H9 (cell line): ENCODE measurements at regions not wholly inside any gene's neighbourhood (a gene's known extent, or its start where the extent isn't known, plus 50 kb on each side); places are given as distances from the start of the nearest gene placed in this dataset.

Source experiments
- DNase-seq: peaks from one replicate; pipeline ENCODE4 v3.0.0-alpha.2; 2017
- H2AFZ ChIP-seq: one replicate; pipeline ENCODE4 v1.6.1; 2013; ENCODE audit warnings: mild to moderate bottlenecking, low read length, control low read depth, moderate library complexity
- H2AK5ac ChIP-seq: 2 replicates; pipeline ENCODE4 v1.6.1; 2013; ENCODE audit warnings: low read length, control low read depth, mixed read lengths; ENCODE audit not compliant: insufficient read length
- H2BK120ac ChIP-seq: one replicate; pipeline ENCODE4 v1.6.1; 2013; ENCODE audit warnings: low read depth, mild to moderate bottlenecking, low read length, control low read depth, inconsistent platforms; ENCODE audit not compliant: poor library complexity, severe bottlenecking
- H2BK12ac ChIP-seq: 2 replicates; pipeline ENCODE4 v1.6.1; 2013; ENCODE audit warnings: low read length, control low read depth, mixed read lengths, low read depth; ENCODE audit not compliant: insufficient read length
- H2BK15ac ChIP-seq: 2 replicates; pipeline ENCODE4 v1.6.1; 2013; ENCODE audit warnings: low read depth, low read length, control low read depth
- H2BK20ac ChIP-seq: one replicate; pipeline ENCODE4 v1.6.1; 2013; ENCODE audit warnings: low read depth, mild to moderate bottlenecking, low read length, control low read depth, inconsistent platforms; ENCODE audit not compliant: poor library complexity, severe bottlenecking
- H2BK5ac ChIP-seq: 2 replicates; pipeline ENCODE4 v1.6.1; 2013; ENCODE audit warnings: low read length, control low read depth, mixed read lengths; ENCODE audit not compliant: insufficient read length
- H3K14ac ChIP-seq: 2 replicates; pipeline ENCODE4 v1.6.1; 2013; ENCODE audit warnings: low read length, control low read depth; ENCODE audit not compliant: insufficient read depth
- H3K18ac ChIP-seq: 2 replicates; pipeline ENCODE4 v1.6.1; 2013; ENCODE audit warnings: low read depth, mild to moderate bottlenecking, mixed read lengths, low read length, control low read depth; ENCODE audit not compliant: insufficient read length
- H3K23ac ChIP-seq: 2 replicates; pipeline ENCODE4 v1.6.1; 2013; ENCODE audit warnings: low read length, control low read depth, mixed read lengths, low read depth; ENCODE audit not compliant: insufficient read length
- H3K23me2 ChIP-seq: 2 replicates; pipeline ENCODE4 v1.6.1; 2013; ENCODE audit warnings: low read depth, mild to moderate bottlenecking, mixed read lengths, low read length, control low read depth; ENCODE audit not compliant: insufficient read length, poor library complexity, severe bottlenecking
- H3K27ac ChIP-seq: 2 replicates; pipeline ENCODE4 v1.5.1; 2013; ENCODE audit warnings: low read length, control low read depth, mixed read lengths, low read depth; ENCODE audit not compliant: insufficient read length
- H3K27me3 ChIP-seq: 2 replicates; pipeline ENCODE4 v1.6.1; 2013; ENCODE audit warnings: low read length, control low read depth, inconsistent platforms; ENCODE audit not compliant: insufficient read depth
- H3K4ac ChIP-seq: 2 replicates; pipeline ENCODE4 v1.6.1; 2013; ENCODE audit warnings: low read depth, mild to moderate bottlenecking, control low read depth, inconsistent platforms, low read length, moderate library complexity
- H3K4me1 ChIP-seq: 2 replicates; pipeline ENCODE4 v1.6.1; 2013; ENCODE audit warnings: low read length, control low read depth, inconsistent platforms; ENCODE audit not compliant: insufficient read depth
- H3K4me2 ChIP-seq: 2 replicates; pipeline ENCODE4 v1.6.1; 2013; ENCODE audit warnings: low read length, control low read depth, mixed read lengths; ENCODE audit not compliant: insufficient read length, insufficient read depth
- H3K56ac ChIP-seq: 2 replicates; pipeline ENCODE4 v1.6.1; 2013; ENCODE audit warnings: low read depth, mild to moderate bottlenecking, mixed read lengths, low read length, control low read depth; ENCODE audit not compliant: insufficient read length
- H3K79me1 ChIP-seq: 2 replicates; pipeline ENCODE4 v1.6.1; 2013; ENCODE audit warnings: low read depth, mild to moderate bottlenecking, moderate library complexity, low read length, control low read depth, inconsistent platforms; ENCODE audit not compliant: insufficient read depth, poor library complexity, severe bottlenecking
- H3K79me2 ChIP-seq: 2 replicates; pipeline ENCODE4 v1.6.1; 2013; ENCODE audit warnings: low read length, control low read depth, inconsistent platforms; ENCODE audit not compliant: insufficient read depth
- H3K9ac ChIP-seq: 2 replicates; pipeline ENCODE4 v1.6.1; 2013; ENCODE audit warnings: low read length, control low read depth, mixed read lengths; ENCODE audit not compliant: insufficient read length; ENCODE audit errors: extremely low read depth
- H3K9me3 ChIP-seq: one replicate; pipeline ENCODE4 v1.6.1; 2013; ENCODE audit warnings: low read depth, low read length, inconsistent platforms; ENCODE audit not compliant: control insufficient read depth
- H3T11ph ChIP-seq: one replicate; pipeline ENCODE4 v1.6.1; 2013; ENCODE audit warnings: mild to moderate bottlenecking, low read length, control low read depth, inconsistent platforms
- H4K20me1 ChIP-seq: one replicate; pipeline ENCODE4 v1.6.1; 2013; ENCODE audit not compliant: control insufficient read depth, insufficient read length, insufficient read depth
- H4K5ac ChIP-seq: 2 replicates; pipeline ENCODE4 v1.6.1; 2013; ENCODE audit warnings: low read depth, mild to moderate bottlenecking, mixed read lengths, low read length, control low read depth; ENCODE audit not compliant: insufficient read length
- H4K8ac ChIP-seq: replicated peaks from 2 replicates; pipeline ENCODE4 v1.6.1; 2013; ENCODE audit warnings: low read length, control low read depth, mixed read lengths, low read depth; ENCODE audit not compliant: insufficient read length
- H4K91ac ChIP-seq: 2 replicates; pipeline ENCODE4 v1.6.1; 2013; ENCODE audit warnings: low read depth, mild to moderate bottlenecking, moderate library complexity, mixed read lengths, low read length, control low read depth; ENCODE audit not compliant: insufficient read length
- H3K27ac Mint-ChIP-seq, 3 experiments: 2 replicates in 2 of 3; 3 replicates in 1 of 3; pipeline ENCODE4 v1.8.0; 2020 to 2021; ENCODE audit warnings: mixed read lengths in 3 of 3, mild to moderate bottlenecking in 1 of 3, moderate library complexity in 1 of 3
- H3K27me3 Mint-ChIP-seq: 2 replicates; pipeline ENCODE4 v1.8.0; 2021; ENCODE audit warnings: low read depth, mild to moderate bottlenecking, moderate library complexity, mixed read lengths
- H3K36me3 Mint-ChIP-seq, 3 experiments: 2 replicates in 2 of 3; 3 replicates in 1 of 3; pipeline ENCODE4 v1.8.0; 2020 to 2021; ENCODE audit warnings: low read depth in 3 of 3, mixed read lengths in 3 of 3; ENCODE audit not compliant: insufficient read depth in 1 of 3
- H3K4me1 Mint-ChIP-seq, 2 experiments: 2 replicates each; pipeline ENCODE4 v1.8.0; 2020; ENCODE audit warnings: mixed read lengths in 2 of 2
- H3K4me3 Mint-ChIP-seq, 2 experiments: 2 replicates in 1 of 2; 3 replicates in 1 of 2; pipeline ENCODE4 v1.8.0; 2020 to 2021; ENCODE audit warnings: mild to moderate bottlenecking in 2 of 2, mixed read lengths in 2 of 2, moderate library complexity in 1 of 2
- H3K9me3 Mint-ChIP-seq, 2 experiments: 2 replicates in 1 of 2; 3 replicates in 1 of 2; pipeline ENCODE4 v1.8.0; 2020; ENCODE audit warnings: mild to moderate bottlenecking in 2 of 2, mixed read lengths in 2 of 2, moderate library complexity in 1 of 2
- WGBS: extraction: QIAGEN DNeasy Blood & Tissue Kit; methylation state at CpG from one replicate; pipeline ENCODE4 v1.1.7; 2013; ENCODE audit warnings: missing lambda C conversion rate, low lambda C conversion rate, mixed read lengths; ENCODE audit not compliant: insufficient read length; ENCODE audit errors: extremely low coverage; 5-methylcytosine and 5-hydroxymethylcytosine counted together
- TF ChIP-seq, protein P1 (sequence below): fragments of 200-600 bp; sonication (generic); conservative IDR thresholded peaks from 3 replicates; pipeline ENCODE4 v1.8.0; 2021; ENCODE audit warnings: antibody characterized with exemption, mild to moderate bottlenecking

DNA sequence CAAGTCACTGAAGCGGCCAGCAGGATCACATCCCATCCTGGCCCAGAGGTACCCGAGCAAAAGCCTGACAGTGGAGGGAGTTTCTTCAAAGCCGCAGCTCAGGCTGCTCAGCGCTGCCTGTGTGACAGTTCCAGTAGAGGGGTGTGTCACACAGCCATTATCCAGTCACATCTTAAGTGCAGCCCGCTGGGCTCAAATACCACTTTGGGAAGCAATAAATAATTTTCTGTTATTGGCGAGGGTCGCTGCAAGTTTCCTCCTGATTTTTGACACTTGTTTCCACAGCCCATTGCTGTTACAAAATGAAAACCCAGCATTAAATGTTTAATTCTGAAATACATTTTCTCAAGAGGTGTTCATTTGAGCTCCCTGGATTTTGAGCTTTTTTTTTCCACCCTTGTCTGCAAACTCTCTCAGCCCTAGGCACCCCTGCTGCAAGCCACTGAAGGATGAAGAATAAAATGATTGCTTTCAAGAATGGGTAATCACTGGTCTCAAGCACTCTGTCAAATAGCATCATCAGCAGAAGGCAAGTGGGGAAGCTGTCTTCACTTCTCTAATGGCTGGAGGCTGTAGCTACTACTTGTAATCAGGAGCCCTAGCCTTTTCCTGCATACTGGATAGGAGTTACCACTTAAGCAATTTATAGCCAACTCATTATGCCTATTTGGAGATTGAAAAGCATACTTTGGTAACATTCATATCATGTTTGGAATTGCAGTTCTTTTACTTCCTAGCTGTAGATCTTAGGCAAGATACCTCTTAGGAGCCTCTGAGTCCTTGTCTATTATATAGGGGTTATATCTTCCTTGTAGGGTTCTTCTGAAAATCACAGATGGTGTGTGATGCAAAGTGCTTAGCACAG lies 373.7 kb downstream of the METTL15 start:
- Histone ChIP-seq H3K4me1 (no peaks in the 10 kb centered on the region), H4K91ac (no peak overlapping the region), H2AK5ac (no peak overlapping the region), H2BK120ac (no peak overlapping the region), H4K5ac (no peak overlapping the region), H3K27me3 (no peaks in the 10 kb centered on the region), H2BK5ac (no peak overlapping the region), H3K9me3 (no peaks in the 10 kb centered on the region), H3K79me1 (no peaks in the 10 kb centered on the region), H2BK20ac (no peak overlapping the region), H2BK15ac (no peak overlapping the region), H3K4me2 (no peak overlapping the region), H3T11ph (no peak overlapping the region), H3K27ac (no peak overlapping the region), H2BK12ac (no peak overlapping the region), H3K23me2 (no peaks in the 10 kb centered on the region), H4K20me1 (no peaks in the 10 kb centered on the region), H4K8ac (no peak overlapping the region), H3K18ac (no peak overlapping the region), H3K4ac (no peak overlapping the region), H3K23ac (no peak overlapping the region), H3K79me2 (no peaks in the 10 kb centered on the region), H3K9ac (no peak overlapping the region), H2AFZ (no peak overlapping the region), H3K14ac (no peak overlapping the region), H3K56ac (no peak overlapping the region)
- no peaks in the 10 kb centered on the region for H3K9me3 Mint-ChIP-seq
- H3K36me3 Mint-ChIP-seq = no peaks in the 10 kb centered on the region
- no peak for DNase-seq
- no peak overlapping the region for H3K4me3 Mint-ChIP-seq
- H3K27ac Mint-ChIP-seq = peak overlapping the region in 1 of 3 experiments; percentile 33; a peak in 1 of 7 replicates
- TF ChIP-seq, protein P1, sequence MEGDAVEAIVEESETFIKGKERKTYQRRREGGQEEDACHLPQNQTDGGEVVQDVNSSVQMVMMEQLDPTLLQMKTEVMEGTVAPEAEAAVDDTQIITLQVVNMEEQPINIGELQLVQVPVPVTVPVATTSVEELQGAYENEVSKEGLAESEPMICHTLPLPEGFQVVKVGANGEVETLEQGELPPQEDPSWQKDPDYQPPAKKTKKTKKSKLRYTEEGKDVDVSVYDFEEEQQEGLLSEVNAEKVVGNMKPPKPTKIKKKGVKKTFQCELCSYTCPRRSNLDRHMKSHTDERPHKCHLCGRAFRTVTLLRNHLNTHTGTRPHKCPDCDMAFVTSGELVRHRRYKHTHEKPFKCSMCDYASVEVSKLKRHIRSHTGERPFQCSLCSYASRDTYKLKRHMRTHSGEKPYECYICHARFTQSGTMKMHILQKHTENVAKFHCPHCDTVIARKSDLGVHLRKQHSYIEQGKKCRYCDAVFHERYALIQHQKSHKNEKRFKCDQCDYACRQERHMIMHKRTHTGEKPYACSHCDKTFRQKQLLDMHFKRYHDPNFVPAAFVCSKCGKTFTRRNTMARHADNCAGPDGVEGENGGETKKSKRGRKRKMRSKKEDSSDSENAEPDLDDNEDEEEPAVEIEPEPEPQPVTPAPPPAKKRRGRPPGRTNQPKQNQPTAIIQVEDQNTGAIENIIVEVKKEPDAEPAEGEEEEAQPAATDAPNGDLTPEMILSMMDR = no peak
- WGBS = no CpG with 5 or more reads among the region's 7 CpGs
- peaks cover 3 to 4% of the 10 kb centered on the region in 2 experiments; a peak in 2 of 4 replicates for H3K4me1 Mint-ChIP-seq
- H3K27me3 Mint-ChIP-seq = no peaks in the 10 kb centered on the region
